ENCODE measurements at regions not wholly inside any gene's neighbourhood (a gene's known extent, or its start where the extent isn't known, plus 50 kb on each side); places are given as distances from the start of the nearest gene placed in this dataset.

DNA sequence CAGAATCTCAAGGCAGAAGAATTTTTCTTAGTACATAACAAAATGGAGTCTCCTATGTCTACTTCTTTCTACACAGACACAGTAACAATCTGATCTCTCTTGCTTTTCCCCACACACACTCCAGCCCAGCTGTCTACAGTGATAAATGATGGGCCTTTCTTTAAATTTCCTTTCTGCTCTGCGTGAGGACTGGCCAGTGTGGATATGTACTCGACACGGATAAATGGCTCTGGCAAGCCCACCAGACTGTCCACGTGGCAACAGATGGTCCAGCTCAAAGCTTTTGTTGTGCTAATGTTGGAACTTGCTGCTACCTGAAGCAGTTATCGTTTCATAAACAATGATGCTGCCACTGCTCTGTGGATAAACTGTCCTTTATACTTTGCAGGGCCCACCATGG lies 410.7 kb downstream of the TMEM114 start:
- TF ChIP-seq CTCF (IDR thresholded peaks at IDR 0.05) (no peak), POLR2A (IDR thresholded peaks at IDR 0.05) (no peak), EP300 (IDR thresholded peaks at IDR 0.05) (no peak)
- Histone ChIP-seq H3K4me3 (no peak overlapping the region), H3K27me3 (no peaks in the 10 kb centered on the region), H3K9me3 (no peaks in the 10 kb centered on the region), H3K27ac (no peak overlapping the region), H3K36me3 (no peaks in the 10 kb centered on the region), H3K4me1 (ENCODE audit: insufficient read depth) (no peaks in the 10 kb centered on the region)
- WGBS, 3 donors, result 7 to 18% (median 16%) methylated on average over 5 of the region's 5 CpGs
- intact Hi-C loops (cut with DNase I), result no loop called here
- DNase-seq, result no peak

DNA sequence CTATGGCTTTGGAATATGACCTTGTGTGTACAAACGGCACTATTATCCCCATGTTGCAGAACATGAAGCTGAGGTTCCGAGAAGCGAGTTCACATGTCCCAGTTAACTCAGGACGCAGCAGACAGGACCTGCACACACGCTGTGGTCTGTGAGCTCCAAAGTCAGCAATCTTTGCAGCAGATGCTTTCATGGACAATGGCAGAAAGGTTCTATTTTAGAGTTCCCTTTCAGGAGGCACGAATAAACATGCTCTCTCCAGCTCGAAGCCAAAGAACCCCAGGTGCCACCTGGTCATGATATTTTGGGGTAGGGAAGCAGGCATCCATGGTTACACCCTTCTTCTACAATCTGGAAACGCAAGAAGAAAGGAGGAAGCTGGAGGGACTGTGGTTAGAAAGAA lies 412.0 kb downstream of the TMEM114 start:
- H3K36me3 ChIP-seq, result no peaks in the 10 kb centered on the region
- no peak for TF ChIP-seq EP300 (IDR thresholded peaks at IDR 0.05)
- no peak for TF ChIP-seq CTCF (IDR thresholded peaks at IDR 0.05)
- no peak for TF ChIP-seq POLR2A (IDR thresholded peaks at IDR 0.05)
- intact Hi-C loops (cut with DNase I), result no loop called here
- DNase-seq, result no peak
- no peaks in the 10 kb centered on the region for H3K9me3 ChIP-seq
- H3K27ac ChIP-seq, result no peak overlapping the region
- WGBS, 3 donors, result 79 to 82% (median 81%) methylated on average over 8 of the region's 8 CpGs
- H3K27me3 ChIP-seq, result no peaks in the 10 kb centered on the region
- no peak overlapping the region for H3K4me3 ChIP-seq
- no peaks in the 10 kb centered on the region for H3K4me1 ChIP-seq (ENCODE audit: insufficient read depth)

GRCh38 chr16:8175411-8175810 lies 414.9 kb downstream of the TMEM114 start:
- intact Hi-C loops (cut with DNase I), result no loop called here
- no peaks in the 10 kb centered on the region for H3K9me3 ChIP-seq
- DNase-seq, result no peak
- no peaks in the 10 kb centered on the region for H3K36me3 ChIP-seq
- no peak overlapping the region for H3K27ac ChIP-seq
- H3K4me3 ChIP-seq, result no peak overlapping the region
- no peaks in the 10 kb centered on the region for H3K4me1 ChIP-seq (ENCODE audit: insufficient read depth)
- WGBS, 3 donors, result 68 to 79% (median 74%) methylated on average over 3 of the region's 3 CpGs
- H3K27me3 ChIP-seq, result no peaks in the 10 kb centered on the region
- no peak for TF ChIP-seq CTCF (IDR thresholded peaks at IDR 0.05)
- no peak for TF ChIP-seq EP300 (IDR thresholded peaks at IDR 0.05)
- no peak for TF ChIP-seq POLR2A (IDR thresholded peaks at IDR 0.05)

GRCh38 chr16:8173111-8173644 lies 417.1 kb downstream of the TMEM114 start:
- peak in 2 of 5 donors; percentile 20 to 44 for DNase-seq
- H3K4me1 ChIP-seq (ENCODE audit: insufficient read depth), result no peaks in the 10 kb centered on the region
- no peak overlapping the region for H3K27ac ChIP-seq
- H3K27me3 ChIP-seq, result no peaks in the 10 kb centered on the region
- WGBS, 3 donors, result 20 to 22% (median 20%) methylated on average over 16 of the region's 16 CpGs
- no peak for TF ChIP-seq POLR2A (IDR thresholded peaks at IDR 0.05)
- intact Hi-C loops (cut with DNase I), result no loop called here
- no peaks in the 10 kb centered on the region for H3K9me3 ChIP-seq
- H3K4me3 ChIP-seq, result no peak overlapping the region
- no peaks in the 10 kb centered on the region for H3K36me3 ChIP-seq

GRCh38 chr16:8172551-8172950 lies 417.8 kb downstream of the TMEM114 start:
- 80 to 86% (median 83%) methylated on average over 7 of the region's 7 CpGs for WGBS, 3 donors
- intact Hi-C loops (cut with DNase I), result no loop called here
- Histone ChIP-seq H3K4me3 (no peak overlapping the region), H3K36me3 (no peaks in the 10 kb centered on the region), H3K9me3 (no peaks in the 10 kb centered on the region), H3K27me3 (no peaks in the 10 kb centered on the region), H3K4me1 (ENCODE audit: insufficient read depth) (no peaks in the 10 kb centered on the region), H3K27ac (no peak overlapping the region)
- DNase-seq, result no peak
- TF ChIP-seq EP300 (IDR thresholded peaks at IDR 0.05) (no peak), POLR2A (IDR thresholded peaks at IDR 0.05) (no peak), CTCF (IDR thresholded peaks at IDR 0.05) (no peak)

Measured in ovary (tissue), 7 donors.